HG03066 (cell line): ENCODE measurements at regions not wholly inside any gene's neighbourhood (a gene's known extent, or its start where the extent isn't known, plus 50 kb on each side); places are given as distances from the start of the nearest gene placed in this dataset.

Experiments
- ATAC-seq: cut with Tn5 transposase; IDR thresholded peaks from one replicate; pipeline ENCODE4 v1.9.1; 2021; ENCODE audit warnings: low read depth; ENCODE audit not compliant: unreplicated experiment

DNA sequence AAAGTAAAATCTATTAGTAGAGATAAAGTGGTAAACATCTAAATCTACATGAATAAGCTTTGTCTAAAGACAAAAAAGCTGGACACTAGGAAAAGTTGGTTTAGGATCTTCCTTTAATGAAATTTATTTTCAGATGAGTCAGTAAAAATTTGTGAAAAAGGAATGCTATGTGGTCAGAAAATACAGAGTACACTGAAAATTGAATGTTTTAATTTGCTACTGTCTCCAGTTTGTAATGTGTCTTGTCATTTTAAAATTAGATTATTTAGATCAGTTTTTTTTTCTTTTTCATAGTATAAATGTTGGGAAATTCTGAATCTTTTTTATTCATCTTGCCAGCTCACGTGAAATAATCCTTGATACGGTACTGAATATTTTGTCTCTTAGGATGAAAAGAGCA, 56.9 kb downstream of the SLITRK6 start:
- ATAC-seq: no peak

DNA sequence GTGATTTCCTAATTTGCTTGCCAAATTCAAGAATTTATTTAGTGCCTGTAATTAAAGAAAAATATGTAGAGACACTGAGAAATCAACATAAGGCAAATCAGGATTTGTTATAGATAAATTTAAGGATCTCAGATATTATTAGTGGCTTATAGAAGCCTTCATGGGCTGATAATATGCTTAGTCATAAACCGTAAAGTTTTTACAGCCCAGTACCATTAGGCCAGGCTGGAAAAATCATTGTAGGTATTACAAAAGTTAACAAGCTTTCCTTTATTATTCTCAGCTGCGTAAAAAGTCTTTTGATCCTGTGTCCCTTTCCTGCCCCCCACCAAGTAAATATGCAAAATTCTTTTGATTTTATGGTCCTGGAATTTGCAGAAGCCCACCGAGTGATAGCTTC, 58.2 kb downstream of the SLITRK6 start:
- no peak for ATAC-seq

DNA sequence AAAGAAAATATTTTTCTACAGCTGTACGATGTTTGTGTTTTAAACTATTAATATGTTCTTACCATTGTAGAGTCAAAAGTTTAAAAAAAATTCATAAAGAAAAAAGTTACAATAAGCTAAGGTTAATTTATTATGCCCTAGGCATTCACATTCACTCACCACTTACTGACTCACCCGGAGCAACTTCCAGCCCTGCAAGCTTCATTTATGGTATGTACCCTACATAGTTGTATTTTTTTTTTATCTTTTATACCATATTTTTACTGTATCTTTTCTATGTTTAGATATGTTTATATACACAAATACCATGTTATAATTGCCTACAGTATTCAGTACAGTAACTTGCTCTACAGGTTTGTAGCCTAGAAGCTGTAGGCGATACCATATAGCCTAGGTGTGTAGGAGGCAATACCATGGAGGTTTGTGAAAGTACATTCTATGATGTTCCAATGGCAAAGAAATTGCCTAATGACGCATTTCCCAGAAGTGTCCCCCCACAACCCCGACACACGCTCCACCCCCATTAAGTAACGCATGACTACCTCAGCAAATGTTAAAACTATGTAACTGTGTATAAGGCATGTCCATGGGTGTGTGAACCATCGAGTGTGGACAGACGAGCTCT, 60.4 kb downstream of the SLITRK6 start:
- no peak for ATAC-seq

- no peak for ATAC-seq
These were observed 61.3 kb downstream of the SLITRK6 start for GRCh38 chr13:85737952-85738351.

DNA sequence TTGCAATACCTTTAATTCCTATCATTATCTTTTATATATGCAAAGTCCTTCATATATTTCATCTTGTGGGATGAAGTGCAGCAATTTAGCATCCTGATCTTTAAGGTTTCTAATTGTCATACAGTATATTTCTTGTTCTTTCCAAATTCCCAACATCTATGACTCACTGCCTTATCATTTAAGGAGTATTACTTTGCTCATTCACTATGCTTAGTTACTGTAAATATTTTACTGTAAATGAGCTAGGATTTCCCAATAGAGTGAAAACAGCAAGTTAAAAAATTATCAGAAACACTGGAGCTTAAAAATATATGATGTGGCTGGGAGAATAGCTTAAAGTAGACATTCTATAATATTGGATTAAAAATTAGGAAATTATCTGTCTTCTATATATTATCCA, 69.9 kb downstream of the SLITRK6 start:
- no peak for ATAC-seq

- ATAC-seq: no peak
These were observed 70.4 kb downstream of the SLITRK6 start for GRCh38 chr13:85728811-85729210.

GRCh38 chr13:85725433-85725832, 73.8 kb downstream of the SLITRK6 start:
- ATAC-seq: no peak

- ATAC-seq: no peak
These were observed 74.4 kb downstream of the SLITRK6 start for GRCh38 chr13:85724546-85725432.

- no peak for ATAC-seq
These were observed 79.5 kb downstream of the SLITRK6 start for GRCh38 chr13:85719749-85720148.

DNA sequence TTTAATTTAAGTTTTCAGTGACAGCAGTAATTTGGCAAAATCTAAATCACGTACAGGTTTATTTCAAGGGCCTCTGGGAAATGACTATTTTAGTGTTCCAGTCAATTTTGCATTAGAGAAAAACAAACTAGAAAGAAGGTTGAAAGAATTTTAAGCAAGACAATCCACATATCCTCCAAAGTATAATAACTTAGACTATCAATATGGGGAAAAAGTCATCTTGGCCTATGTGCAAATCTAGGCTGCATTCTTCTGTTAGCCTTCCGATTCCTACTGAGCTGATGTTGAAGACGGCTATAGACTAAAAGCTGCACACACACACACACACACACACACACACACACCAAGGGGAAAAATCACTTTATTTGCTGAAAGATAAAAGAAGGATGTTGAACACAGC, 81.3 kb downstream of the SLITRK6 start:
- no peak for ATAC-seq

- ATAC-seq: no peak
These were observed 88.7 kb downstream of the SLITRK6 start for GRCh38 chr13:85710545-85710944.

DNA sequence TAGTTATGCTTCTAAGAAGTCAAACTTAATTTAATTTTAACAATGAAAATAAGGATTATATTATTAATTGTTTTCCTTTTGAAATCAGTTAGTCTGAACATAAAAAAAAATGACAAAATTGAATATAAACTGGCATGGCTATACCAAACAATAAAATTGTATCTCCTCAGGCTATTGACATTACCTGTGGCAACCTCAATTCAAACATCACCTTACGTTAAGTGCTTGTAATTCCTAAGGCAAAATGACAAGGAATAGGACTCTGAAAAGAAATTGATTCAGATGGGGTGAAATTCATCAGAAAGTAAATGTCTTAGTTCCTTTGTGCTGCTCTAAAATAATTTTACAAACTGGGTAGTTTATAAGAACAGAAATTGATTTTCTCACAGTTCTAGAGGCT, 89.5 kb downstream of the SLITRK6 start:
- ATAC-seq: no peak

DNA sequence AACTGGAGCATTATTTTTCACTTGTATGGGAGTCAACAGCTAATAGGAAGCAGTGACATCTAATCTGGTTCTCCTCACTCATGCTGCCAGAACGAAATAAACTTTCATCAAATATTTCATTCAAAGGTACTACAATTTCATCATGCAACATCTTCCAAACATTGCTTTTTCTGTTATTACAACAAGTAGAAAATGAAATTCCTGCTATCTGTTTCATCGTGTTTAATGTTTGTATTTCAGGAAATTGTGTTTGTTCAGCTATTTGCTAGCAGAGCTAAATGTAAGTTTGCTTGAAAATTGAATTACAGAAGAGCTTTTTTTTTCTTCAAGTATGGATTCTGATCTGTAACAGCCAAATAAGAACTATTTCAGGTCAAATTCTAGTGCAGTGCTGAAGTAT, 90.1 kb downstream of the SLITRK6 start:
- ATAC-seq: no peak

DNA sequence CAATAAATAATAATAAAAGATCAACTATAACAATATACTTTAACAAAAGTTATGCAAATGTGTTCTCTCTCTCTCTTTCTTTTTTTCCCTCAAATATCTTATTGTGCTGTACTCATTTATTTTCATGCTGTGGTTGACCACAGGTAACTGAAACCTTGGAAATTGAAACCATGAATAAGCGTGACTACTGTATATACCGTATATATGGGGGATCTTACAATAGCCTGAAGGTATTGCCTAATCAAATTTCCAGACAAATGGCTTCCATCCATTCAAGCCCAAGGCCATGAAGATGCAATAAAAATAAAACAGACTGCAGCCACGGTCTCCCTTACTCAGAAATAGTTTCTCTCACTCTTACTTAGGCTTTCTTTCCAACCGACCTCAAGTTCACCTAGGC, 98.3 kb downstream of the SLITRK6 start:
- ATAC-seq: no peak

- no peak for ATAC-seq
These were observed 101.0 kb downstream of the SLITRK6 start for GRCh38 chr13:85698256-85698655.

GRCh38 chr13:85694992-85695391, 104.2 kb downstream of the SLITRK6 start:
- ATAC-seq: no peak

GRCh38 chr13:85693889-85694511, 105.2 kb downstream of the SLITRK6 start:
- ATAC-seq: no peak

DNA sequence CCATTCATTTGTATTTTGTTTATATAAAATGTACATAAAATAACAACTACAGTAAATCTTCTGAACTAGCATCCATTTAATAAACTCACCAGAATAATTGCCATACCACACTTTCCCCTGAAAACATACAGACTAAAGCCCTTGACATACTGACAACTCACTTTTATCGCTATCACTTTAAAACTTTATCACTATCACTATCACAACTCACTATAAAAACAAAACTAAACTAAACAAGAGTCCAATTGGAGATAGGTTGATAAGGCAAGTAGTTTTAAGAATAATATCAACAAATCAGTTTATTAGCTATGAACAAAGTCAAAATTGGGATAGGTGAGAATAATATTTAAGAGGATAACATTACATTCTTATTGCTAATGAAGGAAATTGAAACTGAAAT, 108.9 kb downstream of the SLITRK6 start:
- no peak for ATAC-seq

- ATAC-seq: no peak
These were observed 113.8 kb downstream of the SLITRK6 start for GRCh38 chr13:85685436-85685835.

DNA sequence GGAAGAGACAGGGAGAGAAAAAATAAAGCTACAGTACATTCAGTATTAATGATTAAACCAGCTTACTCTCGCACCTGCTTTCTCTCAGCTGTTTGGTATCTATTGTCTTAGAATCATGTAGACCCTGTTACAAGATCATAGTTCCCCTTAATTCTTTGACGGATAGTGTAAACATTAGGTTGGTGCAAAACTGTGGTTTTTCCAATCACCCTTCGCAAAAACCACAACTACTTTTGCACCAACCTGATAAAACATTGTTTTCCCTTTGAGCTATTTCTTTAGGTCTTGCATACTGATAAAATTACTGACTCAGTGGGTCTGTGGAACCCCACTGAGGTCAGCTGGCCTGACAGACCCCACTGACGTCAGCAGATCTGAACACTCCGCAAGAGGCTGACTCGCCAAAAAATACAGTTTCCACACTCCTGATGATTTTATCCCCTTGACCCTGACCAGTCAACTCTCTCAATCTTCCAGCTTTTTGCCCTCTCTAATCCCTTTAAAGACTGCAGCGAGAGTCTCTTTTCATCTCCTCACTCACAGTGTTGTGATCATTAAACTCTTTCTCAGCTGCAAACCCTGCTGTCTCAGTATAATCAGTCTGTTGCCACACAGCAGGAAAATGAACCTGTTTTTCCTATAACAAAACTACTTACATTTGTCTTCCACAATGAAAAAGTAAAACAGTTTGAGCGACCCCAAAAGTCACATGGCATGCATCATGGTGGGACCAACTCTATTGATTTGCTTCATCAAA, 123.9 kb downstream of the SLITRK6 start:
- no peak for ATAC-seq

- ATAC-seq: no peak
These were observed 127.9 kb downstream of the SLITRK6 start for GRCh38 chr13:85671336-85671735.
